Activated naive CD4-positive, alpha-beta T cell treated with anti-CD3 and anti-CD28 coated beads for 36 hours (primary cell): ENCODE measurements at regions not wholly inside any gene's neighbourhood (a gene's known extent, or its start where the extent isn't known, plus 50 kb on each side); places are given as distances from the start of the nearest gene placed in this dataset.
"Not testable (repeated sequence)": the region's sequence is repeated elsewhere in the genome, so short reads cannot be mapped to it uniquely, and the experiment has no call there.

Experiments
- CTCF ChIA-PET: fragments of 350-600 bp; sonication (Branson Sonifier 250); formaldehyde crosslinking; loops from one replicate; lab custom pipeline; 2021; ENCODE audit warnings: antibody characterized with exemption; lab: Charles Lee
- DNase-seq: peaks from one replicate; pipeline ENCODE4 v3.0.0-alpha.2; 2020
- H3K27ac Mint-ChIP-seq: one replicate; pipeline ENCODE4 v1.8.0; 2021; ENCODE audit warnings: mild to moderate bottlenecking, mixed read lengths
- H3K27me3 Mint-ChIP-seq: one replicate; pipeline ENCODE4 v1.8.0; 2021; ENCODE audit warnings: low read depth, mixed read lengths
- H3K36me3 Mint-ChIP-seq: one replicate; pipeline ENCODE4 v1.8.0; 2021; ENCODE audit warnings: low read depth, mixed read lengths
- H3K4me1 Mint-ChIP-seq: one replicate; pipeline ENCODE4 v1.8.0; 2021; ENCODE audit warnings: low read depth, mixed read lengths
- H3K4me3 Mint-ChIP-seq: one replicate; pipeline ENCODE4 v1.8.0; 2021; ENCODE audit warnings: mild to moderate bottlenecking, moderate library complexity, mixed read lengths
- H3K9me3 Mint-ChIP-seq: one replicate; pipeline ENCODE4 v1.8.0; 2021; ENCODE audit warnings: mixed read lengths
- intact Hi-C: fragments of 100-400 bp; cut with micrococcal nuclease; formaldehyde crosslinking; loops from one replicate; pipeline ENCODE4 v1.15.1; 2023

GRCh38 chr6:121631752-121632151, 196.3 kb downstream of the GJA1 start:
- intact Hi-C loops, CTCF ChIA-PET, DNase-seq, H3K4me3 Mint-ChIP-seq, H3K27me3 Mint-ChIP-seq, H3K36me3 Mint-ChIP-seq, H3K4me1 Mint-ChIP-seq, H3K27ac Mint-ChIP-seq: not testable (repeated sequence)
- peaks cover 25% of the 10 kb centered on the region for H3K9me3 Mint-ChIP-seq

GRCh38 chr6:121633309-121633708, 197.9 kb downstream of the GJA1 start:
- no peak overlapping the region for H3K27ac Mint-ChIP-seq
- CTCF ChIA-PET: no interaction called here
- intact Hi-C loops: no loop called here

GRCh38 chr6:121634586-121634985, 199.1 kb downstream of the GJA1 start:
- H3K27ac Mint-ChIP-seq, intact Hi-C loops, H3K27me3 Mint-ChIP-seq, DNase-seq, H3K4me1 Mint-ChIP-seq, CTCF ChIA-PET, H3K4me3 Mint-ChIP-seq, H3K36me3 Mint-ChIP-seq: not testable (repeated sequence)
- peaks cover 28% of the 10 kb centered on the region for H3K9me3 Mint-ChIP-seq

More at GRCh38 chr6:121633309-121633708, 197.9 kb downstream of the GJA1 start:
- no peak for DNase-seq
- peaks cover 28% of the 10 kb centered on the region for H3K9me3 Mint-ChIP-seq
- peaks cover 4% of the 10 kb centered on the region for H3K4me1 Mint-ChIP-seq
- peaks cover 9% of the 10 kb centered on the region for H3K36me3 Mint-ChIP-seq
- H3K27me3 Mint-ChIP-seq: no peaks in the 10 kb centered on the region
- H3K4me3 Mint-ChIP-seq: no peak overlapping the region

- peaks cover 9% of the 10 kb centered on the region for H3K36me3 Mint-ChIP-seq
- H3K27ac Mint-ChIP-seq: no peak overlapping the region
- intact Hi-C loops: no loop called here
- peaks cover 28% of the 10 kb centered on the region for H3K9me3 Mint-ChIP-seq
- H3K4me3 Mint-ChIP-seq: no peak overlapping the region
- H3K27me3 Mint-ChIP-seq: no peaks in the 10 kb centered on the region
- CTCF ChIA-PET: no interaction called here
- DNase-seq: no peak
- peaks cover 4% of the 10 kb centered on the region for H3K4me1 Mint-ChIP-seq
Measured at GRCh38 chr6:121635355-121635754, 199.9 kb downstream of the GJA1 start.

- H3K36me3 Mint-ChIP-seq, intact Hi-C loops, H3K27me3 Mint-ChIP-seq, H3K4me1 Mint-ChIP-seq, H3K27ac Mint-ChIP-seq, DNase-seq, H3K4me3 Mint-ChIP-seq, CTCF ChIA-PET: not testable (repeated sequence)
- peaks cover 21% of the 10 kb centered on the region for H3K9me3 Mint-ChIP-seq
Measured at GRCh38 chr6:121636217-121636616, 200.8 kb downstream of the GJA1 start.

GRCh38 chr6:121639021-121639420, 203.6 kb downstream of the GJA1 start:
- no peak overlapping the region for H3K27ac Mint-ChIP-seq
- intact Hi-C loops: no loop called here
- H3K36me3 Mint-ChIP-seq: peaks cover 5% of the 10 kb centered on the region
- CTCF ChIA-PET: interaction anchor here (0.6 kb wide), 1 partner anchor 618 kb away, joined by 3 read pairs; no protein-coding TSS in a partner anchor
- DNase-seq: no peak
- no peak overlapping the region for H3K4me3 Mint-ChIP-seq
- H3K9me3 Mint-ChIP-seq: peaks cover 14% of the 10 kb centered on the region
- no peaks in the 10 kb centered on the region for H3K4me1 Mint-ChIP-seq
- no peaks in the 10 kb centered on the region for H3K27me3 Mint-ChIP-seq

- H3K36me3 Mint-ChIP-seq: peaks cover 3% of the 10 kb centered on the region
- no peak for DNase-seq
- intact Hi-C loops: no loop called here
- H3K4me3 Mint-ChIP-seq: no peak overlapping the region
- no peak overlapping the region for H3K27ac Mint-ChIP-seq
- H3K27me3 Mint-ChIP-seq: no peaks in the 10 kb centered on the region
- H3K9me3 Mint-ChIP-seq: peaks cover 11% of the 10 kb centered on the region
- CTCF ChIA-PET: no interaction called here
- peaks cover 10% of the 10 kb centered on the region for H3K4me1 Mint-ChIP-seq
Measured at GRCh38 chr6:121641158-121641557, 205.7 kb downstream of the GJA1 start.

- Mint-ChIP-seq H3K4me3 (no peak overlapping the region), H3K9me3 (peaks cover 6% of the 10 kb centered on the region), H3K27ac (no peak overlapping the region), H3K4me1 (peaks cover 22% of the 10 kb centered on the region), H3K36me3 (no peaks in the 10 kb centered on the region), H3K27me3 (no peaks in the 10 kb centered on the region)
- peak; percentile 6 for DNase-seq
- intact Hi-C loops: loop anchor here (5.0 kb wide), 1 partner anchor 182 kb away; no protein-coding TSS in a partner anchor
- CTCF ChIA-PET: no interaction called here
Measured at GRCh38 chr6:121645100-121645745, 209.8 kb downstream of the GJA1 start.

GRCh38 chr6:121647905-121648304, 212.5 kb downstream of the GJA1 start:
- no peak for DNase-seq
- H3K27ac Mint-ChIP-seq: no peak overlapping the region
- peaks cover 6% of the 10 kb centered on the region for H3K9me3 Mint-ChIP-seq
- intact Hi-C loops: loop anchor here (5.0 kb wide), 1 partner anchor 179 kb away; no protein-coding TSS in a partner anchor
- no peaks in the 10 kb centered on the region for H3K36me3 Mint-ChIP-seq
- CTCF ChIA-PET: no interaction called here
- H3K27me3 Mint-ChIP-seq: no peaks in the 10 kb centered on the region
- peaks cover 44% of the 10 kb centered on the region for H3K4me1 Mint-ChIP-seq
- H3K4me3 Mint-ChIP-seq: no peak overlapping the region

GRCh38 chr6:121649951-121650350, 214.5 kb downstream of the GJA1 start:
- DNase-seq: no peak
- Mint-ChIP-seq H3K27me3 (no peaks in the 10 kb centered on the region), H3K27ac (no peak overlapping the region), H3K36me3 (no peaks in the 10 kb centered on the region), H3K4me3 (no peak overlapping the region), H3K4me1 (peaks cover 52% of the 10 kb centered on the region), H3K9me3 (no peaks in the 10 kb centered on the region)
- intact Hi-C loops: loop anchor here (5.0 kb wide), 4 partner anchors 148 to 747 kb away; partner anchors contain the start of genes HSF2 and TBC1D32
- CTCF ChIA-PET: interaction anchor here (1.4 kb wide), 1 partner anchor 200 kb away, joined by 5 read pairs; no protein-coding TSS in a partner anchor

GRCh38 chr6:121651420-121651819, 216.0 kb downstream of the GJA1 start:
- no peaks in the 10 kb centered on the region for H3K36me3 Mint-ChIP-seq
- no peaks in the 10 kb centered on the region for H3K27me3 Mint-ChIP-seq
- H3K4me3 Mint-ChIP-seq: no peak overlapping the region
- CTCF ChIA-PET: no interaction called here
- peaks cover 43% of the 10 kb centered on the region for H3K4me1 Mint-ChIP-seq
- no peaks in the 10 kb centered on the region for H3K9me3 Mint-ChIP-seq
- peak; percentile 29 for DNase-seq
- intact Hi-C loops: loop anchor here (5.0 kb wide), 3 partner anchors 149 to 746 kb away; partner anchors contain the start of genes HSF2 and TBC1D32
- no peak overlapping the region for H3K27ac Mint-ChIP-seq

- Mint-ChIP-seq H3K4me1 (peaks cover 43% of the 10 kb centered on the region), H3K27ac (no peak overlapping the region), H3K36me3 (no peaks in the 10 kb centered on the region), H3K9me3 (no peaks in the 10 kb centered on the region), H3K27me3 (no peaks in the 10 kb centered on the region), H3K4me3 (no peak overlapping the region)
- CTCF ChIA-PET: no interaction called here
- intact Hi-C loops: loop anchor here (5.0 kb wide), 3 partner anchors 150 to 745 kb away; partner anchors contain the start of genes HSF2 and TBC1D32
- DNase-seq: no peak
Measured at GRCh38 chr6:121652223-121652622, 216.8 kb downstream of the GJA1 start.
